SK-N-SH (cell line): ENCODE measurements at regions not wholly inside any gene's neighbourhood (a gene's known extent, or its start where the extent isn't known, plus 50 kb on each side); places are given as distances from the start of the nearest gene placed in this dataset.

ENCODE experiments used
- CTCF ChIP-seq: fragments of 200-600 bp; sonication (generic); IDR thresholded peaks from 2 replicates; pipeline ENCODE4 v1.6.1; 2017; ENCODE audit warnings: antibody characterized with exemption, mild to moderate bottlenecking, moderate library complexity
- ELF1 ChIP-seq: IDR thresholded peaks from 2 replicates; pipeline ENCODE4 v1.4.0; 2012
- EP300 ChIP-seq, 2 experiments: IDR thresholded peaks; 2 replicates each; pipeline versions ENCODE4 v1.4.0 to v1.6.1; 2012; ENCODE audit warnings: borderline replicate concordance in 1 of 2, low read depth in 1 of 2, low read length in 1 of 2
- FOXM1 ChIP-seq: IDR thresholded peaks from 2 replicates; pipeline ENCODE4 v1.4.0; 2012; ENCODE audit warnings: low read depth, mild to moderate bottlenecking
- GATA2 ChIP-seq: sonication (generic); formaldehyde crosslinking; IDR thresholded peaks from 2 replicates; pipeline ENCODE4 v1.5.0; 2020; ENCODE audit warnings: mild to moderate bottlenecking, missing genetic modification reagents
- POLR2AphosphoS5 ChIP-seq: IDR thresholded peaks from 2 replicates; pipeline ENCODE4 v1.6.1; 2012; ENCODE audit warnings: low read depth, low read length
- RXRA ChIP-seq: IDR thresholded peaks from 2 replicates; pipeline ENCODE4 v1.4.0; 2012; ENCODE audit warnings: low read depth, mild to moderate bottlenecking, borderline replicate concordance
- SMC3 ChIP-seq: IDR thresholded peaks from 2 replicates; pipeline ENCODE4 v1.6.1; 2012; ENCODE audit warnings: low read depth, low read length, improper control_type of control experiment
- TF ChIP-seq, protein P1 (sequence below): IDR thresholded peaks from 2 replicates; pipeline ENCODE4 v1.6.1; 2012; ENCODE audit warnings: mild to moderate bottlenecking, low read depth, low read length, moderate library complexity

- TF ChIP-seq POLR2AphosphoS5 (no peak), CTCF (no peak), ELF1 (no peak), FOXM1 (no peak), GATA2 (no peak), EP300 (IDR thresholded peaks at IDR 0.05; ENCODE audit: borderline replicate concordance in 1 of 2, low read depth in 1 of 2, low read length in 1 of 2) (no peak), SMC3 (no peak), RXRA (peak; percentile 81)
- TF ChIP-seq, protein P1, sequence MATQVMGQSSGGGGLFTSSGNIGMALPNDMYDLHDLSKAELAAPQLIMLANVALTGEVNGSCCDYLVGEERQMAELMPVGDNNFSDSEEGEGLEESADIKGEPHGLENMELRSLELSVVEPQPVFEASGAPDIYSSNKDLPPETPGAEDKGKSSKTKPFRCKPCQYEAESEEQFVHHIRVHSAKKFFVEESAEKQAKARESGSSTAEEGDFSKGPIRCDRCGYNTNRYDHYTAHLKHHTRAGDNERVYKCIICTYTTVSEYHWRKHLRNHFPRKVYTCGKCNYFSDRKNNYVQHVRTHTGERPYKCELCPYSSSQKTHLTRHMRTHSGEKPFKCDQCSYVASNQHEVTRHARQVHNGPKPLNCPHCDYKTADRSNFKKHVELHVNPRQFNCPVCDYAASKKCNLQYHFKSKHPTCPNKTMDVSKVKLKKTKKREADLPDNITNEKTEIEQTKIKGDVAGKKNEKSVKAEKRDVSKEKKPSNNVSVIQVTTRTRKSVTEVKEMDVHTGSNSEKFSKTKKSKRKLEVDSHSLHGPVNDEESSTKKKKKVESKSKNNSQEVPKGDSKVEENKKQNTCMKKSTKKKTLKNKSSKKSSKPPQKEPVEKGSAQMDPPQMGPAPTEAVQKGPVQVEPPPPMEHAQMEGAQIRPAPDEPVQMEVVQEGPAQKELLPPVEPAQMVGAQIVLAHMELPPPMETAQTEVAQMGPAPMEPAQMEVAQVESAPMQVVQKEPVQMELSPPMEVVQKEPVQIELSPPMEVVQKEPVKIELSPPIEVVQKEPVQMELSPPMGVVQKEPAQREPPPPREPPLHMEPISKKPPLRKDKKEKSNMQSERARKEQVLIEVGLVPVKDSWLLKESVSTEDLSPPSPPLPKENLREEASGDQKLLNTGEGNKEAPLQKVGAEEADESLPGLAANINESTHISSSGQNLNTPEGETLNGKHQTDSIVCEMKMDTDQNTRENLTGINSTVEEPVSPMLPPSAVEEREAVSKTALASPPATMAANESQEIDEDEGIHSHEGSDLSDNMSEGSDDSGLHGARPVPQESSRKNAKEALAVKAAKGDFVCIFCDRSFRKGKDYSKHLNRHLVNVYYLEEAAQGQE: no peak
Observed at GRCh38 chr13:106318941-106319411, 216.5 kb downstream of the EFNB2 start.
